NCI-H82 (cell line): ENCODE measurements at regions not wholly inside any gene's neighbourhood (a gene's known extent, or its start where the extent isn't known, plus 50 kb on each side); places are given as distances from the start of the nearest gene placed in this dataset.

Source experiments
- DNase-seq: peaks from one replicate; lab custom pipeline; 2025; lab: John Stamatoyannopoulos, UW

- DNase-seq = no peak
These were observed 225.3 kb upstream of the PPP2R3A start for GRCh38 chr3:135740211-135740610.

- DNase-seq = no peak
These were observed 224.8 kb upstream of the PPP2R3A start for GRCh38 chr3:135740751-135741150.

GRCh38 chr3:135751991-135752390 lies 213.5 kb upstream of the PPP2R3A start:
- DNase-seq = no peak

GRCh38 chr3:135752851-135753250 lies 212.7 kb upstream of the PPP2R3A start:
- DNase-seq = no peak

- no peak for DNase-seq
These were observed 212.0 kb upstream of the PPP2R3A start for GRCh38 chr3:135753506-135753905.

GRCh38 chr3:135755330-135756105 lies 210.0 kb upstream of the PPP2R3A start:
- DNase-seq = no peak

GRCh38 chr3:135756106-135756668 lies 209.3 kb upstream of the PPP2R3A start:
- DNase-seq = no peak

- no peak for DNase-seq
These were observed 208.1 kb upstream of the PPP2R3A start for GRCh38 chr3:135757421-135757820.

GRCh38 chr3:135758961-135759360 lies 206.6 kb upstream of the PPP2R3A start:
- DNase-seq = no peak

GRCh38 chr3:135759651-135760050 lies 205.9 kb upstream of the PPP2R3A start:
- no peak for DNase-seq

- DNase-seq = no peak
These were observed 204.9 kb upstream of the PPP2R3A start for GRCh38 chr3:135760581-135760980.

GRCh38 chr3:135762188-135762856 lies 203.2 kb upstream of the PPP2R3A start:
- peak; percentile 11 for DNase-seq

GRCh38 chr3:135766115-135766514 lies 199.4 kb upstream of the PPP2R3A start:
- no peak for DNase-seq

- DNase-seq = no peak
These were observed 193.8 kb upstream of the PPP2R3A start for GRCh38 chr3:135771760-135772159.

GRCh38 chr3:135779024-135779423 lies 186.5 kb upstream of the PPP2R3A start:
- DNase-seq = no peak

- DNase-seq = no peak
These were observed 185.8 kb upstream of the PPP2R3A start for GRCh38 chr3:135779590-135780235.

GRCh38 chr3:135781026-135781815 lies 184.3 kb upstream of the PPP2R3A start:
- no peak for DNase-seq

- no peak for DNase-seq
These were observed 181.0 kb upstream of the PPP2R3A start for GRCh38 chr3:135784557-135784956.

- DNase-seq = no peak
These were observed 177.4 kb upstream of the PPP2R3A start for GRCh38 chr3:135788146-135788545.

- no peak for DNase-seq
These were observed 176.6 kb upstream of the PPP2R3A start for GRCh38 chr3:135788978-135789377.

GRCh38 chr3:135792174-135792573 lies 173.4 kb upstream of the PPP2R3A start:
- peak; percentile 25 for DNase-seq
